ENCODE measurements at regions not wholly inside any gene's neighbourhood (a gene's known extent, or its start where the extent isn't known, plus 50 kb on each side); places are given as distances from the start of the nearest gene placed in this dataset.

DNA sequence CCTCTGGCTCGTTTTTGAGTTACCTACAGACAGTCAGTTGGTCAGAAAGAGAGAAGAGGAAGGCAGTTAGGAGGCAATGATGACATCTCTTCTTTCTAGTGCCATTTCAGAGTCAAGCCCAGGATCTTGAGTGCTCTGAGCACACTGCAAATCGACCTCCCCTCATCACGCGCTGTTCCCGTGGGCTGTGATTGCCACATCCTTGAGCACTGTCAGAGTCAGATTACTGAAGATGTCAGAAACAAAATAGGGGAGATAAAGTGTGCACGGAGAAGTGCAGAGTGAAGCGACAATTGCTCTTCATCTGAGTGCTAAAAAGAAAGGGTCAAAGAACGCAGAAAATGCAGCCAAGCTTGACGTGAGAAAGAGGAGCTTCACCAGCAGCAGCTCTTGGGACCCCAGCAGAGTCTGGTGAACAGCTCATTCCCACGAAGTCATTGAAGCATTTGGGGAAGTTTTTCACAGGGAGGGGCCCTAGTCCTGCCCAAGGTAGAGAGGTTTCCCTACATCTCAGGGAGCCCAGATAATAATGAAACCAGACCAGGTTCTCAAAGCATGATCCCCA is 661.7 kb upstream of the AUTS2 start:
- no peak for ATAC-seq (ENCODE audit: low read depth)
- Histone ChIP-seq H3K9ac (ENCODE audit: low read depth, low read length) (no peak overlapping the region), H4K8ac (ENCODE audit: low read depth in 2 of 2, low read length in 2 of 2) (no peak overlapping the region), H4K20me1 (ENCODE audit: insufficient read depth, low read length) (no peaks in the 10 kb centered on the region), H2AK9ac (replicated peaks; ENCODE audit: low read depth, low read length, poor library complexity) (no peak overlapping the region), H2BK15ac (ENCODE audit: low read depth, low read length) (no peak overlapping the region), H3K36me3 (ENCODE audit: control insufficient read depth, insufficient read depth, low read length) (no peaks in the 10 kb centered on the region), H4K5ac (ENCODE audit: low read depth, low read length) (no peak overlapping the region), H3K4me2 (ENCODE audit: low read depth, low read length) (no peak overlapping the region), H3K56ac (ENCODE audit: extremely low read depth, insufficient read depth, low read length) (no peak overlapping the region), H3K4me1 (ENCODE audit: control insufficient read depth, insufficient read depth, low read length) (no peaks in the 10 kb centered on the region), H3K27ac (ENCODE audit: insufficient read depth, low read length) (no peak overlapping the region), H3K9me1 (ENCODE audit: insufficient read depth, low read length) (no peaks in the 10 kb centered on the region), H3K27me3 (ENCODE audit: control insufficient read depth, insufficient read depth, low read length) (no peaks in the 10 kb centered on the region), H4K91ac (ENCODE audit: insufficient read depth, low read depth, low read length) (no peak overlapping the region), H3K4ac (ENCODE audit: low read depth, low read length) (no peak overlapping the region), H2BK5ac (ENCODE audit: low read depth, low read length, poor library complexity, severe bottlenecking) (no peak overlapping the region), H2AFZ (replicated peaks; ENCODE audit: low read length, poor library complexity) (no peak overlapping the region), H3K23ac (ENCODE audit: low read depth, low read length) (no peak overlapping the region), H2BK120ac (ENCODE audit: low read depth, low read length) (no peak overlapping the region), H3K14ac (replicated peaks; ENCODE audit: low read depth, low read length) (no peak overlapping the region), H3K4me3 (ENCODE audit: insufficient read depth, low read depth, low read length) (no peak overlapping the region), H3K79me1 (ENCODE audit: low read depth in 1 of 2, low read length in 2 of 2) (no peaks in the 10 kb centered on the region), H3K9me3 (ENCODE audit: control insufficient read depth, insufficient read depth, low read length) (peaks cover 20% of the 10 kb centered on the region), H2AK5ac (ENCODE audit: low read depth, low read length) (no peak overlapping the region), H2BK20ac (ENCODE audit: low read depth, low read length) (no peak overlapping the region), H3K18ac (ENCODE audit: low read depth, low read length) (no peak overlapping the region)
- 40% methylated on average over 3 of the region's 10 CpGs; no CpG with 5 or more reads in 1 of the 2 experiments for WGBS, 2 experiments (ENCODE audit: extremely low coverage in 2 of 2, insufficient read length in 1 of 2)
- no peak for TF ChIP-seq FOS (IDR thresholded peaks at IDR 0.05; ENCODE audit: low read depth, low read length)
- TF ChIP-seq MXI1 (IDR thresholded peaks at IDR 0.05; ENCODE audit: borderline replicate concordance, low read depth, low read length), result no peak
- TF ChIP-seq NFE2L2 (IDR thresholded peaks at IDR 0.05; ENCODE audit: low read depth, low read length), result no peak
- TF ChIP-seq, protein P1, sequence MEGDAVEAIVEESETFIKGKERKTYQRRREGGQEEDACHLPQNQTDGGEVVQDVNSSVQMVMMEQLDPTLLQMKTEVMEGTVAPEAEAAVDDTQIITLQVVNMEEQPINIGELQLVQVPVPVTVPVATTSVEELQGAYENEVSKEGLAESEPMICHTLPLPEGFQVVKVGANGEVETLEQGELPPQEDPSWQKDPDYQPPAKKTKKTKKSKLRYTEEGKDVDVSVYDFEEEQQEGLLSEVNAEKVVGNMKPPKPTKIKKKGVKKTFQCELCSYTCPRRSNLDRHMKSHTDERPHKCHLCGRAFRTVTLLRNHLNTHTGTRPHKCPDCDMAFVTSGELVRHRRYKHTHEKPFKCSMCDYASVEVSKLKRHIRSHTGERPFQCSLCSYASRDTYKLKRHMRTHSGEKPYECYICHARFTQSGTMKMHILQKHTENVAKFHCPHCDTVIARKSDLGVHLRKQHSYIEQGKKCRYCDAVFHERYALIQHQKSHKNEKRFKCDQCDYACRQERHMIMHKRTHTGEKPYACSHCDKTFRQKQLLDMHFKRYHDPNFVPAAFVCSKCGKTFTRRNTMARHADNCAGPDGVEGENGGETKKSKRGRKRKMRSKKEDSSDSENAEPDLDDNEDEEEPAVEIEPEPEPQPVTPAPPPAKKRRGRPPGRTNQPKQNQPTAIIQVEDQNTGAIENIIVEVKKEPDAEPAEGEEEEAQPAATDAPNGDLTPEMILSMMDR (conservative IDR thresholded peaks at IDR 0.05; ENCODE audit: low read depth, low read length), result no peak
- TF ChIP-seq POLR2A (IDR thresholded peaks at IDR 0.05; ENCODE audit: low read depth, low read length), result no peak
- no peak for TF ChIP-seq CEBPB (IDR thresholded peaks at IDR 0.05; ENCODE audit: low read depth, low read length)
- TF ChIP-seq RCOR1 (IDR thresholded peaks at IDR 0.05; ENCODE audit: insufficient replicate concordance, low read length), result no peak
- no peak for TF ChIP-seq RFX5 (IDR thresholded peaks at IDR 0.05; ENCODE audit: low read depth, low read length)
- TF ChIP-seq, protein P2, sequence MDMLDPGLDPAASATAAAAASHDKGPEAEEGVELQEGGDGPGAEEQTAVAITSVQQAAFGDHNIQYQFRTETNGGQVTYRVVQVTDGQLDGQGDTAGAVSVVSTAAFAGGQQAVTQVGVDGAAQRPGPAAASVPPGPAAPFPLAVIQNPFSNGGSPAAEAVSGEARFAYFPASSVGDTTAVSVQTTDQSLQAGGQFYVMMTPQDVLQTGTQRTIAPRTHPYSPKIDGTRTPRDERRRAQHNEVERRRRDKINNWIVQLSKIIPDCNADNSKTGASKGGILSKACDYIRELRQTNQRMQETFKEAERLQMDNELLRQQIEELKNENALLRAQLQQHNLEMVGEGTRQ (IDR thresholded peaks at IDR 0.05; ENCODE audit: low read depth, low read length), result no peak
- TF ChIP-seq, protein P3, sequence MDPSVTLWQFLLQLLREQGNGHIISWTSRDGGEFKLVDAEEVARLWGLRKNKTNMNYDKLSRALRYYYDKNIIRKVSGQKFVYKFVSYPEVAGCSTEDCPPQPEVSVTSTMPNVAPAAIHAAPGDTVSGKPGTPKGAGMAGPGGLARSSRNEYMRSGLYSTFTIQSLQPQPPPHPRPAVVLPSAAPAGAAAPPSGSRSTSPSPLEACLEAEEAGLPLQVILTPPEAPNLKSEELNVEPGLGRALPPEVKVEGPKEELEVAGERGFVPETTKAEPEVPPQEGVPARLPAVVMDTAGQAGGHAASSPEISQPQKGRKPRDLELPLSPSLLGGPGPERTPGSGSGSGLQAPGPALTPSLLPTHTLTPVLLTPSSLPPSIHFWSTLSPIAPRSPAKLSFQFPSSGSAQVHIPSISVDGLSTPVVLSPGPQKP (IDR thresholded peaks at IDR 0.05; ENCODE audit: borderline replicate concordance, low read depth, low read length), result no peak
- no peak for TF ChIP-seq MAZ (IDR thresholded peaks at IDR 0.05; ENCODE audit: borderline replicate concordance, low read depth, low read length)
- no peak for TF ChIP-seq BHLHE40 (IDR thresholded peaks at IDR 0.05; ENCODE audit: low read depth, low read length)
- TF ChIP-seq CHD1 (IDR thresholded peaks at IDR 0.05; ENCODE audit: low read depth, low read length), result no peak
- TF ChIP-seq MAFK (IDR thresholded peaks at IDR 0.05; ENCODE audit: low read depth, low read length), result no peak
- TF ChIP-seq RAD21 (IDR thresholded peaks at IDR 0.05; ENCODE audit: low read length), result no peak
- no peak for TF ChIP-seq SMC3 (IDR thresholded peaks at IDR 0.05; ENCODE audit: low read depth, low read length)
- CTCF ChIA-PET, result no interaction called here
- intact Hi-C loops (cut with micrococcal nuclease) (no loop called here), in situ Hi-C loops (cut with MboI; ENCODE audit: low sequenced_read_pairs) (no loop called here), dilution Hi-C loops (cut with HindIII; ENCODE audit: low sequenced_read_pairs, unreplicated experiment) (no loop called here)
- no peak for DNase-seq
- no TSS peak for BruUV-seq (replicated peaks)
- POLR2A ChIA-PET (ENCODE audit: unreplicated experiment), result no interaction called here

Measured in IMR-90 (cell line).